HG03460 (cell line): ENCODE measurements at regions not wholly inside any gene's neighbourhood (a gene's known extent, or its start where the extent isn't known, plus 50 kb on each side); places are given as distances from the start of the nearest gene placed in this dataset.

Experiments used
- ATAC-seq: cut with Tn5 transposase; IDR thresholded peaks from one replicate; pipeline ENCODE4 v1.9.1; 2021; ENCODE audit not compliant: unreplicated experiment

DNA sequence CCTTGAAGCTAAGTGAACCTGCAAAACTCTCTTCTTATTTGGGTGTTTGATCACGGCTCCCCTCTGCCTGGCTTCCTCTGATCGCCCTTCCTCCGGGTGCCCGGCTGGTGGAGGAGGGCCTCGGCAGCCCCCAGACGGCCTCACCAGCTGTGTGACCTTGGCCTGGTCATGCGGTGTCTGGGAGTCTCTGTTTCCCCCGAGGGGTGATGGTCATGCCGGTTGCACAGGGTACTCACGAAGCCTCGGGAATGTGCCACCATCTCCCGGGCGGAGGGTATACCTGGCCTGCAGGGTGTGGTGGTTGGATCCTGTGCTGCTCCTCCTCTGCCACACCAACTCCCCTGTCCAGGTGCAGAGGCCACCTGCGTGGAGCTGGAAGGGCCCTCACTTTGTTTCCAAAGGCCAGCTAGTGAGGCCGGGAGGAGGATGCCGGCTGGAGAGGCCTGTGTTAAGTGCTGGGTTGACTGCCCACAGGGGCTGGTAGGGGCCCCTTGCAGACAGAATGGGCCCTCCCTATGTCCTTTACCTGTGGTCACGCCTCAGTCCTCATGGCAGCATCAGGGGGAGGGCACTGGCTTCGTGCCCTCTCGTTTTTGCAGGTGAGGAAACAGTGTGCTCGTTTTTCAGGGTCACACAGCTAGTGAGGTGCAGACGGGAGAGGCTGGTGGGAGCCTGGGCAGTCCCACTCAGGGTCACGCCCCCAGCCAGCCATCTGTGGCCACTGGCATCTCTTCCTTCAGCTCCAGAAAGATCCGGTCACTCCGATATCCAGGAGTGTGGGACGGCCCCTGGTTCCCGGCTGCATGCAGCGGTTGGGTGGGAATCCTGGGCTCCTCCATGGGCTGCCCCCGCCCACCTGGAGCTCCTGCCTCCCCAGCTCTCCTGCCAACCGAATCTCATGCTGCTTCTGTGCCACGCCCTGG is 148.5 kb upstream of the GSE1 start:
- no peak for ATAC-seq

DNA sequence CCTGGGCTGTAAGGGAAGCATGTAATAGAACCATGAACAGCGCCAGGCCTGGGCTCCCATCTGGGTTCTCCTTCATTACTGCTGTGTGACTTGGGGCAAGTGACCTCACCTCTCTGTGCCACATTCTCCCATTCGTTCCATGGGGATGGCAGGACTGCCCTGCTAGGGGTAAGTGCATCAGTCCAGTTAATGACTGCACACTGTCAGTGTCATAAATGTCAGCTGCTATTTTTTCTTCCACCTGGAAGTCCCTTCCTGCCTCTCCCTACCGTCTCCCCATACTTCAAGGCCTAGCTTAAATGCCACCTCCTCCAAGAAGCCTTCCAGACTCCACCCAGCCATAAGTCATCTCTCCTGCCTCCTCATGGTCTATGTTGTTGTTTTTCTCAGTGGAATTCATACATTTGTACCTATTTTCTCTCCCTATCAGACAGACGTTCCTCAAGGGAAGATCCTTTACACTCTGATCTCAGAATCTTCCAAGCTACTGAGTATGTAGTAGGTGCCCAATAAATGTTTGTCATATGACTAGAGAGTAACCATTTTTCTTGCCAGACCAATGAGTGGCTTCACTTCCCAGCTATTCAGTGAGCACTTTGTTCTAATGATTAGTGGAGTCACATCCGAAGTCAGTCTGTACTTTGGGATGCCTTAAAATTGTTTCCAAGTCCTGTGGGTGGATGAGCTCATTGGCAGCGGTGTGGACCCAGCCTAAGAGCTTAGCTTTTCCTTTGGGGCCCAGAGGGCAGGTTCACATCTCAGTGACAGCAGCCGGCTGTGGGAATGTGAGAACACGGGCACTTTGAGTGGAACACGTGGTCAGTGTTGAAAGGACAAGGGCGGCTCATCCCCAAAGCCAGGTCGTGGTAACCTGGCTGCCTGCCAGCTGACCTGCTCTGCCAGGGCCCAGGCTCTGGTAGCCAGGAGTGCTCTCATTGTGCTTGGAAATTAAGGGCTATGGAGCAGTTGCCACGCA is 147.5 kb upstream of the GSE1 start:
- no peak for ATAC-seq

DNA sequence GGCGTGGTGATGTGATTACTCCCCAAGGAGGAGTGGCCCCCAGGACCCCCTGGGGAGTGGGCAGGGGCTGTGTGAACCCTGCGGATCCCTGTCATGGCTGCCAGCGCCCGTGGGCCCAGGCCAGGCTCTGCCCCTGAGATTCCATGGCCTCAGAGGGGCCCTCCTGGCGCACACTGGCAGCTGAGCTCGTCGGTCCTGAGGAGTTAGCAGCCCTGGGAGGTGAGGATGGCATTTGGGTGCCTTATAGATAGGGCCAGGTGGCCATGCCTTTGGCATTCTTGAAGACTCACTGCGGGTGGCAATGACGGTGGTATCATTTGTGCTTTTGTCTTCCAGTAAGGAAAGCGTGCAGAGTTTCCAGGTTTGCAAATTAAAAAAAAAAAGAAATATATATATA is 146.8 kb upstream of the GSE1 start:
- ATAC-seq: no peak

DNA sequence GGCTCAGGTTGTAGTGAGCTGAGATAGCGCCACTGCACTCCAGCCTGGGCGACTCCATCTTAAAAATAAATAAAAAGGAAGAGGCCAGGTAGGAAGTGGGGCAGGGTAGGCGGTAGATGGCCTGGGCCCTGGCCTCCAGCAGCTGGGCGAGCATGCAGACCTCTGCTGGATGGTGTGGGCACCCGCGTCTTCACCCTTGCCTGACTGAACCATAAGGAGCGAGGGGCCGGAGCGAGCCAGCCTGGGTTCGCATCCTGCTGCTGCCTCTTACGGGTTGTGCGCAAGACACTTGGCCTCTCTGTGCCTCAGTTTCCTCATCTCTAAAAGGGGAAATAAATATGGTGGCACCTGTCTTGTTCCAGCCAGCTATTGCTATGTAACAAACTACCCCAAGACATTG is 146.1 kb upstream of the GSE1 start:
- no peak for ATAC-seq

DNA sequence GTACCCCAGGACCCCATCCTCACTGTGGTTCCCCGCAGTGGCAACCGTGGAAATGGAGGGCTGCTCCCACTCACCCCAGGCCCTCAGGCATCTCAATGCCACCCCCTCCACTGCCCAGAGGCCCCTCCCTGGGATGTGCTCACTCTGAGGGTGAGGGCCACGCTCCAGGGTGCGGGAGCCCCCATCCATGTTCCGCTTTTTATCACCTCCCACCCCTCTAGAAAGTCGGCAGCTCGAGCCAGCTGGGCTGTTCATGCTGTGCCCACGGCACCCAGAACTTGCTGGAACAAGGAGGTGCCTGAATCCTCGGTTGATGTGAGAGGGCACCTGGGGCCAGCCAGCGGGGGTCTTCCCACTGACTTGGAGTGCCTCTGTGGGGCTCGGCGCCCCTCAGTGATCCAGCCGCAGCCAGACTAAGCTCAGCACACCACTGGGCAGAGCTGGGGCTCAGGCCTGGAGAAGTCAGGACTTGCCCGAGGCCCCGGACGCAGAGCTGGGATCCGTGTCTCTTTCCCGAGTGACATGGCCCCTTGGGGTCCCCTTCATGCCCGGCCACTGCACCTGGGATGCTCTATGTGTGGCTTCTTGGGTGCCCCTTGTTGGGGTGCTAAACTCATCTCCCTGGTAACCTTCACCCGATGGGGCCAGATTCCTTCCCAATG is 143.1 kb upstream of the GSE1 start:
- no peak for ATAC-seq

DNA sequence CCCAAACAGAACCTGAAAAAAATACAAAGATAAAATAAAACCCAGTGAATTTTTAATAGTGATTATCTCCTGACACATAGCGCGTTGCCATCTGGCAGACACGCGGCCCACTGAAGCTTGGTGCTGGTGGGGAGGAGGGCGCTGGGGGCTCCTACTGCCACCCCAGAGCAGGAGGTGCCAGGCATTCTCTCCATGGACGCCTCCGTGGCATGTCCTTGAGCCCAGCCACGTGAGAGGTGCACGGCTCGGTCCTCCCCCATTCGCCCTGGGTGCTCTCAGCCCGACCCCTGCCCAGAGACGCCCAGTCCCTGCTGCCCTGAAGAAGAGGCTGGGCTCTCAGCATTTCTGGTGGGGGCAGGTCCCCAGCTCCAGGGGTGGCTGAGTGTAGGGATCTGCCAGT is 142.2 kb upstream of the GSE1 start:
- ATAC-seq: no peak

DNA sequence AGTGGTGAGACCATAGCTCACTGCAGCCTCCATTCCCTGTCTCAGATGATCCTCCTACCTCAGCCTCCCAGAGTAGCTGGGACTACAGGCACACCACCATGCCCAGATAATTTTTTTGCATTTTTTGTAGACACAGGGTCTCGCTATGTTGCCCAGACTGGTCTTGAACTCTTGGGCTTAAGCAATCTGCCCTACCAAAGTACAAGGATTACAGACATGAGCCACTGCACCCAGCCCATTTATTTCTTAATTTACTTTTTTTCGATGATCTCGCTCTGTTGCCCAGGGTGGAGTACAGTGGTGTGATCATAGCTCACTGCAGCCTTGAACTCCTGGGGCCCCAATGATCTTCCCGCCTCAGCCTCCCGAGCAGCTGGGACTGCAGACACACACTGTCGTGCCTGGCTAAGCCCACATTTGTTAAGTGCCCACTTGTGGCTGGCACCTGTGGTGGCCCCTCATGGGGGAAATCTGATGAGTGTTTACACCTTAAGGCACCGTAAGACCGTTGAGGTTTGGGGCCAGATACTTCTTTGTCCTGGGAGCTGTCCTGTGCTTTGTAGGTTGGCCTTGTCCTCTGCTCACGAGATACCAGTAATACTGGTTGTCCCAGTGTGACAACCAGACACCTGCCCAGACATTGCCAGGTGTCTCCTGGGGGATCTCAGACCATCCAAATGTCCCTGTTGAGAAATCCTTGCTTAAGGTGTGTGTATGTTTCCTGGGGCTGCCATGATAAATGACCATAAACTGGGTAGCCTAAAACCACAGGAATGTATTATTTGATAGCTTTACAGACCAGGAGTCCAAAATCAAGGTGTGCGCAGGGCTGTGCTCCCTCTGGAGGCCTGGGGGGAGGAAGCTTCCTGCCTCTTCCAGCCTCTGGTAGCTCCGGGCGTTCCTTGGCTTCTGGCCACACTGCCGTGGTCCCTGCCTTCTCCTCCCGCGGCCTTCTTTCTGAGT is 141.4 kb upstream of the GSE1 start:
- no peak for ATAC-seq

DNA sequence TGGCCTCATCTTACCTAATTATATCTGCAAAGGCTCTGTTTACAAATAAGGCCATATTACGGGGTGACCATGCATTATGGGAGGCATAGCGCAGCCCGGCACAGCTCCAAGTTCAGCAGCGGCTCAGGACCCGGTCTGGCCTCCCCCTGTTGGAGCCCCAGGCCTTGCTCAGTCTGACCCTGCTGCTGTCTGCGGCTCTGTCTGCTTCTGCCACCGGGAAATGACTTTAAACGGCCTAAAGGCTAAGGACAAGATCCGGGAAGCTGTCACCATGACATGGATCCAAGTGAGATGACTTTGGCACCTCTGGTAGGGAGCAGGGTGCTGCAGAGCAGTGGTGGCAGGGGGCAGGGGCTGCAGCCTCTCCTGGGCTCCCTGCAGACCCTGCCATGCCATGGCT is 140.6 kb upstream of the GSE1 start:
- no peak for ATAC-seq

DNA sequence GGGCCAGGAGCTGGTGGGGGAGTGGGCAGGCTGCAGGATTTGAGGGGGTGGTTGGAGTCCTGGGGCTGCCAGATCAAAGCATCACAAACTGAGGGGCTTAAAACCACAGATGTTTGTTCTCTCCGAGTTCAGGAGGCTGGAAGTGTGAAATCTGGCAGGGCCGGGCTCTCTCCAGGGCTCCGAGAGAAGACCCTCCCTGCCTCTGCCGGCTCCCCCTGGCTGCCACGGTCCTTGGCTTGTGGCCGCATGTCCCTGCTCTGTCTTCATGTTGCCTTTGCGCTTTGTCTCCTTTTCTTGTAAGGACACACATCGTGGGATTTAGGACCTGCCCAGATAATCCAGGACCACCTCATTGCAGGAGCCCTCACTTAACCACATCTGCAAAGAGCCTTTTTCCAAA is 139.8 kb upstream of the GSE1 start:
- ATAC-seq: no peak

DNA sequence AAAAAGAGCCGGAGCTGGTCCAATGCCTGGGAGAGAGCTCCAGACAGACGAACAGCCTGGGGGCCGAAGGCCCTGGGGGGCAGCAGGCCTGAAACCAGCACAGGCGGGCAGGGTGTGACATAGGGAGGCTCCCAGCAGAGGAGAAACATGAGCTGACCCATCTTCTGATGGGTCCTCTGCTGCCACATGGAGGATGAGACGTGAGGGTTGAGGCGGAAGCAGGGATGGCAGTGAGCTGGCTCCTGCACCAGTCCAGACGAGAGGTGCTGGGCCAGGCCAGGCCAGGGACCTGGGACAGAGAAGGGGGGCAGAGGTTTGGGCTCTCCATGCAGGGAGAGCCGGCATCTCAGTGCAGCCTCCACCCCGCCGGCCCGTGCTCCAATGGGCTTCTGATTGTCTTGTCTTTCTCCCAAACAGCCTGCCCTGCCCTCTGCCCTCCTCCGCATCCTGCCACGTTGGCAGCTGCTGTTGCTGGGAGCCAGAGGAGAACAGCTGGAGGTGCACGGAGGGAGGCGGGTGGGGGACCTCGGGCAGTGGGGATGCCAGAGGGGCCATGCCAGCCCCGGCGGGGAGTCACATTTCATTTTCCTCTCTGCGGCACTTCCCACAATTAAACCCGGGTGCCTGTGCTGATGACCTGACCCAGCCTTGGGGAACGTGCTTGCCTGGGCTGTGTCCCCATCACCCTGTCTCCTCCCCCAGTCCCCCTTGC is 139.1 kb upstream of the GSE1 start:
- ATAC-seq: no peak

DNA sequence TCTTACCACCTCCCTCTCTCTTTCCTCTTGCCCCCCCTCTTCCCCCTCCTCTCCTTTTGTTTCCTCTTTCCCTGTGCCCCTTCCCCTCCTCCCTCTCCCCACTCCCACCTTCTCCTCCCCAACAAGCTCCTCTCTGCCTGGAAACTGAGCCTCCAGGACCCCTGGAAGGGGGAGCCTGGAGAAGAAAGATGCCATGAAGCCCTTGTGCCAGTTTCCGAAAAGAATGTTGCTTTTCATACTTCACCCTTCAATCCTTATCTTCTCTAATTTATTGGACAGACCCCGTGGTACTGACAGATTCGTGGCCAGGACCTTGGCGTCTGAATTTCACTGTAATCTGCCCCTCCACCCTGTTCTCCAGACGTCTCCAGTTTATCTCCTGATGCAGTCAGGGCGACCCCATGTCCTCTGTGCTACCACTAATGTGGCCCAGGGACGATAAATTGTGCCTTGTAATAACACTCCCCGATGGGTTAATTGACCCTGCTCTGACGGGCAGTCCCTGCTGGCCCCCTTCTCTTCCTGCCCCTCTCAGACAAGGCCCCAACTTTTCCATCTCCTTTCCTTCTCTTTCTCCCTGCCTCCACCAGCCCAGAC is 138.4 kb upstream of the GSE1 start:
- ATAC-seq: no peak

DNA sequence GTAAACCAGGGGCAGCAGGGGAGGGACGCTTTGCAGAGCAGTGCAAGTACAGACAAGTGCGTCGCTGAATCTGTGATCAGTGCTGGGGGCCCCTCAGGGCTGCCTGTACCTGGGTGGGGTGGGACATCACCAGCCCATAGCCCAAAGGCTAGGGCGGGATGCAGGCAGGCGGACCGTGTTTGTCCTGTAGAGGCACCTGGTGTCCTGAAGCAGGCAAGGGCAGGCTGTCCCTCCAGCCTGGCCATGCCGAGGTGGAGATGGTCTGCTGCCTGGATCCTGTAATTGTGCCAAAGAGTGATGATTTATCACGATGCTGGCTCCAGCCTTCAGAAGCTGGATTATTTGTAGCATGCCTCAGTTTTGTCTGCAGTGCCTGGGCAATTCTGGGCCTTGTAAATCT is 137.9 kb upstream of the GSE1 start:
- no peak for ATAC-seq

DNA sequence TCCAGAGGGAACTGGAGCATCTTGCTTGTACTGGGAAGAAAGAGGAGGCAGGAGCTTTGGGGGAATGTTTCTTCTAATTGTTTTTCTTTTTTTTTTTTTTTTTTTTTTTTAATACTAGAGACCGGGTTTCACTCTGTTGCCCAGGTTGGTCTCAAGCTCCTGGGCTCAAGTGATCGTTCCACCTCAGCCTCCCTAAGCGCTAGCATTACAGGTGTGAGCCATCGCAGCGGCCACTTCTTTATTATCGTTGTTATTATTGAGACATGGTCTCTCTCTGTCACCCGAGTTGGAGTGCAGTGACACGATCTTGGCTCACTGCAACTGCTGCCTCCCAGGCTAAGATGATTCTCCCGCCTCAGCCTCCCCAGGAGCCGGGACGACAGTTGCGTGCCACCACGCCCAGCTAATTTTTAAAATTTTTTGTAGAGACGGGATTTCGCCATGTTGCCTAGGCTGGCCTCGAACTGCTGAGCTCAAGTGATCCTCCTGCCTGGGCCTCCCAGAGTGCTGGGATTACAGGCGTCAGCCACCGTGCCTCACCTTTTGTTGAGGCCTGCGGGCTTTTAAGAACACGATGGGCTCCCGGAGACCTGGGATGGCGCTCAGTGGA is 137.3 kb upstream of the GSE1 start:
- ATAC-seq: no peak

DNA sequence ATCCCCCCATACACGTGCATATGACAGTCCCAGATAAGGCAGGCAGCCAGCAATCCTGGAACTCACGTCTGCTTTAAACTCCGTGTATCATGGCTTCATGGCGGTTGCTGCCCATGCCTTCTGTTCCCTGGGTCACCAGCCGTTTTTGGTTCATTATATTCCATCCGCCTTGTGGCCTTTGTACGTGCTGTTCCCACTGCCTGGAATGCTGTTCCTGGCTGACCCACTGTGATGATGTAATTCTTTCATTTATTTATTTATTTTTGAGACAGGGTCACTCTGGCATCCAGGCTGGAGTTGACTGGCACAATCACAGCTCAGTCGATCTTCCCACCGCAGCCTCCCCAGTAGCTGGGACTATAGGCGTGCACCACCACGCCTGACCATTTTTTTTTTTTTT is 136.7 kb upstream of the GSE1 start:
- ATAC-seq: no peak

DNA sequence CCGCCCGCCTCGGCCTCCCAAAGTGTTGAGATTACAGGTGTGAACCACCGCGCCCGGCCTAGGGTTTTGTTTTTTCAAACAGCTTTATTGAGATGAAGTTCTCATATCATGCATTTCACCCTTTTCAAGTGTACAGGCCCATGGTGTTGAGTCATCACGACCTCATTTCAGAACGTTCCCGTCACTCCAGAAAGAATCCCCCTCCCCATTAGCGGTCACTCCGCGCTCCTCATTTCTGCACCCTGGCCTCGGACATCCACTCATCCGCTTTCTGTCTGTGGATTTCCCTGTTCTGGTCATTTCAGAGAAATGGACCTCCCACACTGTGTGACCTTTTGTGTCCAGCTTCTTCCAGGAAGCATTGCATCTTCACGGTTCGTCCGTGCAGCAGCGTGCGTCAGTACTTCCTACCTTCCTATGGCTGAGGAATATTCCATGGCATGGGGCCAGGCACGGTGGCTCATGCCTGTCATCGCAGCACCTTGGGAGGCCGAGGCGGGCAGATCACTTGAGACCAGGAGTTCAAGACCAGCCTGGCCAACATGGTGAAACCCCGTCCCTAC is 135.2 kb upstream of the GSE1 start:
- no peak for ATAC-seq

DNA sequence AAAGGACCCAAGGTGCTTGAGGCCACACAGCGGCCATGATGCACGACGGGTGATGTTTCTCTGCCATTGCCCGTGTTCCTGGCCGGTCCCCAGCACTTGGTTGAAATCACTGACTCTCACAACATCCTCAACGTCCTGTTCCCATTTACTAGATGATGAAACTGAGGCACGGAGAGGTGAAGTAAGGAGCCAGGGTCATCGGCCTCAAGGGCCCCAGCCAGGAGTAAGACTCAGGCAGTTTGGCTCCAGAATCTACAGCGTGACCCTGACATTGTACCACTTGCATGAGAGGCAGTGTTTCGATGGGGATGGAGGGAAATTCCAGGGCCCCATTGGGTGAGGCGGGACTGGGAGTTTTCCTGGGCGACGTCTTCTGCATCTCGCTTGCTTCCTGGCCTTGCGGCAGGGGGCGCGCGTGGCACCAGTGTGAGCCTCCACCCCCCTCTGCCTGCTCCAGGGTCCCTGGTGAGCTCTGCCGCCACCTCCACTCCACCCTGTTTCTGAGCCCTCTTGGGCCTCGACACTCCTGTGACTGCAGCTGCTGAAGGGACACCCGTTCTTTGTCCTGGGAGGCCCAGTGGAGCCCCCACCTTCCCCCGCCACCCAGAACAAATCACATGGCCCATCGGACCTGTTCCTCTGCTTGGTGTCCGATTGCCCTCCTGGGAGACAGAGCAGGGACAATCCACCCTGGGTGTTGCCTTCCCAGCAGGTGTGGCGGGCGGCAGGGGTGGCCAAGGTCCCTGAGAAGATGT is 133.0 kb upstream of the GSE1 start:
- ATAC-seq: no peak

DNA sequence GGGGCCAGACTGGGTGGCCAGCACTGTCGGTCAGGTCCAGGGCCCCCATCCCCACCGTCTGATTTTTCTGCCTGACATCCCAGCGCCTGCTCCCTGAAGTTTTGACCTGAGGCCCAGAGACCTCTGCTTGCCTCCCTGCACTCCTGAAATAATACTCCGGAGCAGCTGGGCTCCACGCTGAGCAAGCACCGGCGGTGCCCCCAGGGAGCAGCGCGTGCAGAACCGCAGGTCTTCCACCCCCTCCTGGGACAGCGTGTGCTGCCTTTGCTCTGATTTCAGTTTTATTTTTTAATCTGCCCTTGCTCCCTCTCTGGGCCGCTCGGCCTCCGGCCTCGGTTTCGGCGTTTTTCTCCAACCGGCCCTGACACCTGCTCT is 132.4 kb upstream of the GSE1 start:
- ATAC-seq: no peak

DNA sequence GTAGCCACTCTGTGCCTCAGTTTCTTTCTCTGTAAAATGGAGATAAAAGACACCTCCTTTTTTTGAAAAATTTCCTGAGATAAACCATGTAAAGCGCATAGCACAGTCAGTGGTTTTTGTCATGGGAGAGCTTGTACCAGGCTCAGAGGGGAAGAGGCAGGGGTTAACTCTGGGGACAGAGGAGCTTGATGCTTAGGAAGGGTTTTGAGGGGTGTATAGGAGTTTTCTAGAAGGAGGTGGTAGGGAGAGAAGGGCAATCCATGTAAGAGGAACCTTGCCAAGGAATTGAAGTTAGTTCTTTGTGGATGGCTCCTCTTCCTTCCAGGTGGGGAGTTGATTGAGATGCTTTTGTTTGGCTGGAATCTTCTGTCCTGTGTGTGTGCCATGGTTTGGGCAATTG is 131.9 kb upstream of the GSE1 start:
- no peak for ATAC-seq
